Mesenchymal stem cell (in vitro differentiated cells and primary cell): ENCODE measurements at regions not wholly inside any gene's neighbourhood (a gene's known extent, or its start where the extent isn't known, plus 50 kb on each side); places are given as distances from the start of the nearest gene placed in this dataset.

Experiments
- DNase-seq: peaks from one replicate; pipeline ENCODE4 v3.0.0-alpha.2; 2013
- H2AFZ ChIP-seq: one replicate; pipeline ENCODE4 v1.6.1; 2013; ENCODE audit warnings: low read depth, mild to moderate bottlenecking, control low read depth, inconsistent platforms, low read length, moderate library complexity
- H2AK5ac ChIP-seq: 2 replicates; pipeline ENCODE4 v1.6.1; 2013; ENCODE audit warnings: low read length, moderate library complexity, mild to moderate bottlenecking, inconsistent platforms; ENCODE audit not compliant: severe bottlenecking
- H2BK120ac ChIP-seq: one replicate; pipeline ENCODE4 v1.6.1; 2013; ENCODE audit warnings: low read depth, mild to moderate bottlenecking, inconsistent platforms, low read length, moderate library complexity
- H2BK12ac ChIP-seq, 2 experiments: one replicate each; pipeline ENCODE4 v1.6.1; 2013; ENCODE audit warnings: inconsistent platforms in 2 of 2, low read length in 2 of 2, mild to moderate bottlenecking in 2 of 2, moderate library complexity in 2 of 2, control low read depth in 1 of 2
- H2BK15ac ChIP-seq: one replicate; pipeline ENCODE4 v1.6.1; 2013; ENCODE audit warnings: mild to moderate bottlenecking, low read depth, inconsistent platforms; ENCODE audit not compliant: poor library complexity, severe bottlenecking
- H2BK5ac ChIP-seq: 2 replicates; pipeline ENCODE4 v1.6.1; 2013; ENCODE audit warnings: low read depth, mild to moderate bottlenecking, low read length, control low read depth, inconsistent platforms; ENCODE audit not compliant: poor library complexity, severe bottlenecking
- H3K14ac ChIP-seq, 2 experiments: one replicate each; pipeline ENCODE4 v1.6.1; 2013; ENCODE audit warnings: inconsistent platforms in 2 of 2, low read length in 2 of 2, control low read depth in 1 of 2, mild to moderate bottlenecking in 1 of 2, moderate library complexity in 1 of 2
- H3K18ac ChIP-seq, 2 experiments: one replicate each; pipeline ENCODE4 v1.6.1; 2013; ENCODE audit warnings: inconsistent platforms in 2 of 2, low read length in 2 of 2, control low read depth in 1 of 2, low read depth in 1 of 2, mild to moderate bottlenecking in 1 of 2
- H3K23ac ChIP-seq, 2 experiments: one replicate each; pipeline ENCODE4 v1.6.1; 2013; ENCODE audit warnings: inconsistent platforms in 2 of 2, low read length in 2 of 2, mild to moderate bottlenecking in 2 of 2, moderate library complexity in 2 of 2, control low read depth in 1 of 2
- H3K27ac ChIP-seq: 2 replicates; pipeline ENCODE4 v1.5.1; 2013; ENCODE audit warnings: mild to moderate bottlenecking, moderate library complexity, low read length, control low read depth, inconsistent platforms; ENCODE audit not compliant: poor library complexity, severe bottlenecking
- H3K27me3 ChIP-seq, 2 experiments: 2 replicates each; pipeline versions ENCODE4 v1.6.1 to v1.7.0; 2013; ENCODE audit warnings: low read length in 2 of 2, mild to moderate bottlenecking in 2 of 2, moderate library complexity in 2 of 2, control low read depth in 1 of 2, inconsistent platforms in 1 of 2; ENCODE audit not compliant: control insufficient read depth in 1 of 2, insufficient read depth in 1 of 2
- H3K36me3 ChIP-seq, 2 experiments: 2 replicates each; pipeline versions ENCODE4 v1.6.1 to v1.7.0; 2013; ENCODE audit warnings: low read length in 2 of 2, control low read depth in 1 of 2, inconsistent platforms in 1 of 2, low read depth in 1 of 2, mild to moderate bottlenecking in 1 of 2; ENCODE audit not compliant: insufficient read depth in 2 of 2, control insufficient read depth in 1 of 2
- H3K4ac ChIP-seq, 2 experiments: one replicate each; pipeline ENCODE4 v1.6.1; 2013; ENCODE audit warnings: inconsistent platforms in 2 of 2, low read length in 2 of 2, mild to moderate bottlenecking in 2 of 2, moderate library complexity in 2 of 2, control low read depth in 1 of 2, low read depth in 1 of 2
- H3K4me1 ChIP-seq: 2 replicates; pipeline ENCODE4 v1.6.1; 2013; ENCODE audit warnings: low read depth, low read length, control low read depth; ENCODE audit not compliant: control insufficient read depth, insufficient read depth
- H3K4me2 ChIP-seq: 2 replicates; pipeline ENCODE4 v1.6.1; 2013; ENCODE audit warnings: low read length, mild to moderate bottlenecking, inconsistent platforms; ENCODE audit not compliant: poor library complexity, severe bottlenecking
- H3K4me3 ChIP-seq, 2 experiments: 2 replicates each; pipeline versions ENCODE4 v1.5.1 to v1.7.0; 2013; ENCODE audit warnings: low read length in 2 of 2, mild to moderate bottlenecking in 2 of 2, control low read depth in 1 of 2, low read depth in 1 of 2; ENCODE audit not compliant: insufficient read depth in 1 of 2
- H3K79me1 ChIP-seq: replicated peaks from 2 replicates; pipeline ENCODE4 v1.6.1; 2013; ENCODE audit warnings: mild to moderate bottlenecking, control low read depth, low read length, inconsistent platforms; ENCODE audit not compliant: poor library complexity, severe bottlenecking
- H3K9ac ChIP-seq: 2 replicates; pipeline ENCODE4 v1.7.0; 2013; ENCODE audit warnings: mild to moderate bottlenecking, low read length, moderate library complexity
- H3K9me3 ChIP-seq: 2 replicates; pipeline ENCODE4 v1.7.0; 2013; ENCODE audit warnings: mild to moderate bottlenecking, low read length; ENCODE audit not compliant: control insufficient read depth
- H4K8ac ChIP-seq: one replicate; pipeline ENCODE4 v1.6.1; 2013; ENCODE audit warnings: inconsistent platforms, mild to moderate bottlenecking, low read length, moderate library complexity
- H4K91ac ChIP-seq: one replicate; pipeline ENCODE4 v1.6.1; 2013; ENCODE audit warnings: mild to moderate bottlenecking, low read length, inconsistent platforms
- WGBS: methylation state at CpG from one replicate; pipeline ENCODE4 v1.1.7; 2013; ENCODE audit warnings: mixed read lengths; 5-methylcytosine and 5-hydroxymethylcytosine counted together

- Histone ChIP-seq H3K27me3 (no peaks in the 10 kb centered on the region), H2BK5ac (no peak overlapping the region), H3K4ac (no peak overlapping the region), H3K23ac (no peak overlapping the region), H2AK5ac (no peak overlapping the region), H3K9ac (no peak overlapping the region), H3K14ac (no peak overlapping the region), H2BK120ac (no peak overlapping the region), H2AFZ (no peak overlapping the region), H3K4me3 (no peak overlapping the region), H3K79me1 (no peaks in the 10 kb centered on the region), H3K4me2 (no peak overlapping the region), H3K27ac (no peak overlapping the region), H2BK12ac (no peak overlapping the region), H3K4me1 (no peaks in the 10 kb centered on the region), H3K36me3 (no peaks in the 10 kb centered on the region), H4K8ac (no peak overlapping the region), H3K9me3 (peaks cover 4% of the 10 kb centered on the region), H4K91ac (no peak overlapping the region), H3K18ac (no peak overlapping the region), H2BK15ac (no peak overlapping the region)
- no peak for DNase-seq
- WGBS: 64% methylated on average over 2 of the region's 2 CpGs
Measured at GRCh38 chr9:25254051-25254450, 424.2 kb downstream of the TUSC1 start.

- no peak overlapping the region for H3K18ac ChIP-seq
- no peak for DNase-seq
- H3K36me3 ChIP-seq: no peaks in the 10 kb centered on the region
- H3K27ac ChIP-seq: no peak overlapping the region
- H2BK12ac ChIP-seq: no peak overlapping the region
- H3K14ac ChIP-seq: no peak overlapping the region
- H4K91ac ChIP-seq: no peak overlapping the region
- H2BK15ac ChIP-seq: no peak overlapping the region
- H3K4me1 ChIP-seq: no peaks in the 10 kb centered on the region
- no peak overlapping the region for H3K4me2 ChIP-seq
- H3K23ac ChIP-seq: no peak overlapping the region
- WGBS: no CpG with 5 or more reads among the region's 3 CpGs
- H3K9ac ChIP-seq: no peak overlapping the region
- H3K27me3 ChIP-seq: no peaks in the 10 kb centered on the region
- no peak overlapping the region for H2BK120ac ChIP-seq
- H3K79me1 ChIP-seq: no peaks in the 10 kb centered on the region
- H3K4me3 ChIP-seq: no peak overlapping the region
- H4K8ac ChIP-seq: no peak overlapping the region
- no peaks in the 10 kb centered on the region for H3K9me3 ChIP-seq
- H3K4ac ChIP-seq: no peak overlapping the region
- H2AFZ ChIP-seq: no peak overlapping the region
- H2AK5ac ChIP-seq: no peak overlapping the region
- H2BK5ac ChIP-seq: no peak overlapping the region
Measured at GRCh38 chr9:25241421-25241820, 436.8 kb downstream of the TUSC1 start.

- DNase-seq: no peak
- Histone ChIP-seq H3K14ac (no peak overlapping the region), H2BK15ac (no peak overlapping the region), H3K27ac (no peak overlapping the region), H3K18ac (no peak overlapping the region), H3K9ac (no peak overlapping the region), H2BK5ac (no peak overlapping the region), H2BK120ac (no peak overlapping the region), H2AFZ (no peak overlapping the region), H2AK5ac (no peak overlapping the region), H4K91ac (no peak overlapping the region), H2BK12ac (no peak overlapping the region), H3K4me3 (no peak overlapping the region), H3K27me3 (no peaks in the 10 kb centered on the region), H4K8ac (no peak overlapping the region), H3K4me2 (no peak overlapping the region), H3K23ac (no peak overlapping the region), H3K4ac (no peak overlapping the region), H3K36me3 (no peaks in the 10 kb centered on the region), H3K9me3 (peaks cover 5% of the 10 kb centered on the region), H3K4me1 (no peaks in the 10 kb centered on the region), H3K79me1 (no peaks in the 10 kb centered on the region)
- 70% methylated on average over 6 of the region's 8 CpGs for WGBS
Measured at GRCh38 chr9:25226901-25227686, 451.1 kb downstream of the TUSC1 start.

- Histone ChIP-seq H4K91ac (peak overlapping the region; percentile 15), H3K27ac (no peak overlapping the region), H3K9me3 (peaks cover 5% of the 10 kb centered on the region), H2AFZ (no peak overlapping the region), H2BK15ac (no peak overlapping the region), H3K4me3 (no peak overlapping the region), H3K36me3 (no peaks in the 10 kb centered on the region), H3K79me1 (no peaks in the 10 kb centered on the region), H4K8ac (no peak overlapping the region), H2BK5ac (no peak overlapping the region), H2BK120ac (no peak overlapping the region), H3K4ac (no peak overlapping the region), H2BK12ac (no peak overlapping the region), H3K27me3 (no peaks in the 10 kb centered on the region), H3K9ac (no peak overlapping the region), H3K18ac (no peak overlapping the region), H3K4me1 (no peaks in the 10 kb centered on the region), H3K4me2 (no peak overlapping the region), H3K14ac (no peak overlapping the region), H3K23ac (no peak overlapping the region), H2AK5ac (no peak overlapping the region)
- 87% methylated on average over 20 of the region's 20 CpGs for WGBS
- DNase-seq: no peak
Measured at GRCh38 chr9:25225938-25226760, 452.1 kb downstream of the TUSC1 start.
